RCC 7860 (cell line): ENCODE measurements at regions not wholly inside any gene's neighbourhood (a gene's known extent, or its start where the extent isn't known, plus 50 kb on each side); places are given as distances from the start of the nearest gene placed in this dataset.

Experiments
- DNase-seq: peaks from one replicate; pipeline ENCODE4 v3.0.0-alpha.2; 2015; ENCODE audit warnings: low spot score
- FAIRE-seq: peaks from 2 replicates; lab custom pipeline; 2012; peaks lifted over from hg19 to GRCh38; lab: Jason Lieb, UNC

DNA sequence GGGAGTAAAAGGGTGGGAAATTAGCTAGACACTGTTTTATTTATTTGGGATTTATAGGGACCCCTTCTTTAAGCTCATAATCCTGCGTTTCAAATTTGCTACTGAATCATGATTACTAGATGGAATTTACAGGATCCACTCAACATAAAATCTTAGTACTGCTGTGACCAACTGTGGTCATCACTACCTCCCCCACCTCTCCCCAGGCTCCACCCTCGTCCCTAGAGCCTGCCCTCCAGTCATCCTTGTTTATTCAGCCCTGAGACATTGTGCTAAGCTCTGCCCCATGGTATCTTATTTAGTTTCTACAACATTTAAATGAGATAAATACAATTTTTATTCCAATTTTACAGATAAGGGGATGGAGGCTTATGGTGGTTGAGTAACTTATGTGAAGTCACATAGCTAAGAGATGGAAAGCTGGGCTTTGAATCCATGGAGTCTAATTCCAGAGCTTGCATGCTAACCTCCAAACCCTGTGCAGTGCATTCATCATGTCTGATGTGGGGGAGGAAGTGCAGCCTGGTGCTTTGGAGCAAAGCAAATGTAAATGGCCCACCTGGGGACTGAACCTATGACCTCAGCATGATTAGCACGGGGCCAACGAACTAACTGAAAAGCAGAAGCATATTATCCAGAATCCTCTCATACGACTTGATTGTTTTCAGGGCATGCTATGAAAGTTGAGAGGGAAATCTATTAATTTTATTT lies 502.4 kb downstream of the TMEM182 start:
- DNase-seq (no peak), FAIRE-seq (no peak)

DNA sequence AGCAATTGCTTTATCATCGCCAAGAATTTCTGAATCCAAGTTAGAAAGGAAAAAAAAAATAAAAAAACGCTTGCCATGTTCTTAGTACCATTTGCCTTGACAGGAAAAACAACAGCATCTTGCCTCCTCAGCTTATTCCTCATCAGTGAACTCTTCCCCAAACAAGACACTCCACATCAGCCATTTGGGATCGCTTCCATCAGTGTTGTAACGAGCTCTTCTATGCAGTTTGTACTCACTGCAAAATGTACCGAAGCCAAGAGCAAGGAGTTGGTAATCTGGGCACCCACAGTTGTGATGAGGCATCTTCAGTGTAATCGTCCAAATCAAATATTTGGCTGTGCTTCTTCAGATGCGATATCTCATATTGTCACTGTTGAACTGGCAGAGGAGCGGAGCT lies 503.7 kb downstream of the TMEM182 start:
- DNase-seq = no peak
- FAIRE-seq = no peak

GRCh38 chr2:103268841-103269498 lies 507.1 kb downstream of the TMEM182 start:
- FAIRE-seq = no peak
- no peak for DNase-seq

DNA sequence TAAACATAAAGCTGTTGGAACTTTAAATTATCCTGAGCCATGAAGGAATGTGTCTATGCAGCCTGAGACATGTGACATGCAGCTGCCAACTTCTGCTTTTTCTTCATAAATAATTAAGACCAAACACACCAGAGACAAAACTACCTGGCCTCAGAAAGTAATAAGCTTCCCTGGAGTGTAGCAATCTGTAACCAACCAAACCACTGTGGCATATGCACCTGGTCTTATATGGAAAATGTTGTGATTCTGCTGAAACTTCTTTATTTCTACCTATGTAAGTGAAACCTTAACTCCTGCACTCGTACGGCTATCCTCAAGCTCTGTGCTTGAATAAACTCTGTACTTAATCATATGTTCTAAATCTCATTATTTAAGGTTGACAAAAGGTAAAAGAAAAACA lies 515.0 kb downstream of the TMEM182 start:
- DNase-seq (no peak), FAIRE-seq (no peak)

DNA sequence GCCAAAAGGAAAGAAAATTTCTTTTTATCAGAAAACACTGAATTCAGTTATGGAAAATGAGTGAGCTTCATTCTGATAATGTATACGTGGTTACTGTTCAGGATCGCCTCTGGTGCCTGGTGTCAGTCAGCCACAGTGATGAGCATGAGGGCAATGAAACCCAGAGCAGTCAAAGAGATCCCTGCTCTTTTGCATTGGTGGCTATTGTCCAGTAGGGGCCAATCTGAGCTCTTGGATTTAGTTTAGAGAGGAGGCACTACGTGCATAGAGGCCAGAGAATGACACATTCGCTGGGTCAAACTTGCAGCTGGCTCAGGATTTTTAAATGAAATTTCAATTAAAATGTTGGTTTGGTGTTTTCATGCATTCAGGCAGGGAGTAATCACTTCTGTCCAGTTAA lies 522.9 kb downstream of the TMEM182 start:
- FAIRE-seq (no peak), DNase-seq (no peak)

DNA sequence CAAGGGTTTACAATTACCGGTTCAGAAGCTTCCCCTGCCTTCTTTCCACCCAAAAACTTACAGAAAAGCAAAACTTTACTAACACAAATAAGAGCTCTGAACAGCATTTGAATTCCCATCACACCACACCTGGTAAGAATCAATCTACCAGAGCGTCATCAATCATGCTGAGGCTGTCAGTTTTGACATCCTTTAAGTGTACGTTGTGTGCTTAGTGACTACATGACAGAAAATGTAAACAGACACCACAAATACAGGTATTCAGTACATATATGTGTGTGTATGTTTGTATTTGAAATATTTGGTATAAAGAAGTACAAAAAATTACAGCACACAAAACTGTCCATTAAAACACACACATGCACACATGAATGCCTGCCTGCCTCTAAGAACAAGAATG lies 523.5 kb downstream of the TMEM182 start:
- no peak for FAIRE-seq
- DNase-seq = no peak

DNA sequence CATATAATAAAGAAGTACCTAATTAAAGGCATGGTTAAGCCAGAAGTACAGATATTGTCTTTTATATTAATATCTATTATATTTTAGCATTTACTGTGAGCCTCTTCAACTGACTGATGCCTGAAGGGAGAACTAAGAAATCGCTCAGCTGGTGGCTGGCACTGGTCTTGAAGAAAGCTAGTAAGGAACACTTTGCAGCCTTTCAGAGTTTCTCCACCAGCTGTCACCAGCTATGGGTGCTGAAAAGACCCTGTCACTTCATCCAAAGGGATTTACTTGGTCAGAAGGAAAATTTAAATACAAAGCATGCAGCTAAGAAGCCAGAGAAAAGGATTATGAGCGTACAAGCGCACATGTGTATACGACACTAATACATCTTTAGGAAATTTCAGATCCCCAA lies 525.9 kb downstream of the TMEM182 start:
- FAIRE-seq (no peak), DNase-seq (no peak)

DNA sequence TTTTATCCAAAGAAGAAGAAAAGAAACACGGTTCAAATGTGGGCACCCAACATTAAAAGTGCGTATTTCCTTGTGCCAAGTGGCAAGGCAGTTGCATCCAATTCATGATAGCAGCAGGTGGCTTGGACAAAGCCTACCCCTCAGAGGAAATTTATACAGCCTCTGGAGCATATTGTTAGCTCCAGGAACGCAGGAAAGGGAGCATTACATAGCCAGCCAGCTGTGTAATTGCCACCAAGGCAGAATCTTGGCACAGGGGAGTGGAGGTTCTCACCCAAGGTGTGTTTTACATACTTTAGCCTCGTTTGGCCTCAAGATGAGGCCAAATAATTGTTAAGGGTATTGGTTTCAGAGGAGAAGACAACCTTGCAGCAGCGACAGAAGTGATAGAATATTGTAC lies 526.9 kb downstream of the TMEM182 start:
- no peak for FAIRE-seq
- no peak for DNase-seq

DNA sequence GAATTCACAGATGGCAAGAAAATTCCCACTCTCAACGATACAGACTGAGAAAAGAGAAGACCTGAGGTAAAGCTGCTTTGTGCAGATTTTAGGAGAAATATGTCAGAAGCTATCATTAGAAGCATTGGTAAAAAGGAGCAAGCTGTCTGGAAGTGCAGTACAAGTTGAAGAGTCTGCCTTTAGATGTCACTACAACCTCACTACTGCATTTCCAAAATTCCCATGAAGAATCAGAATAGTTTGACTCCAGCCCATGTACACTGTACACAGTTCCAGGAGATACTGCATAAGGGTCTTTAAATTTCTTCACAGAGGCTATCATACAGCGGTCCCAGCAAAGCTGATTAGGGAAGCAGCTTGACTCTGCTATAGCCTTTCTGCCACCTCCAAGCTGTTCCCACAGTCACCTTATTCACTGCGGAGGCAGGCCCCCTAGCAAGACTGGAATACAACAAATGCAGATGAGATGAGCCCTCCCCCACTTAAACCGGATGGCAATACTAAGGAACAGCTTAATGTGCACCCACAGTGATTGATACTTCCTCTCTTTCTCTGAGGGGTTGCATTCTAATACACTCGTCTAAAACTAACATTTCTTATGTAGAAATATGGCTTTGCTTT lies 527.4 kb downstream of the TMEM182 start:
- DNase-seq = no peak
- FAIRE-seq = no peak

DNA sequence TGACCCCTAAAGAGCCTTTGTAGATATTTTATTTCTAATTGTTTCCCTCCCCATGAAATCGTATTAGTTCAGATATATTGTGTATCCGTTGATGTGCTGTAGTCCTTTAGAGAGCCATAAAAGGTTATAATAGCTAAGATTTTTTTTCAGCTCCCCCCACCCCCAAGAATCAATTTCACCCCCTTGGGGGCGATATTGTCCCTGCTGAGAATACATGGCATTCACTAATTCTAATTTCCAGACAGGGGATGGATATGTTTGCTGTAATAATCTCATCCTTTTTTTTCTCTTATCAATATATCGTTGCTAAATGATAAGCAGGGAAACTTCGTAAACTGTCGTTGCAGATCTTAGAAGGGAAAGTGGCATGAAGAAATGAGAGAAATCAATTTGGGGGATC lies 530.7 kb downstream of the TMEM182 start:
- DNase-seq = no peak
- no peak for FAIRE-seq

DNA sequence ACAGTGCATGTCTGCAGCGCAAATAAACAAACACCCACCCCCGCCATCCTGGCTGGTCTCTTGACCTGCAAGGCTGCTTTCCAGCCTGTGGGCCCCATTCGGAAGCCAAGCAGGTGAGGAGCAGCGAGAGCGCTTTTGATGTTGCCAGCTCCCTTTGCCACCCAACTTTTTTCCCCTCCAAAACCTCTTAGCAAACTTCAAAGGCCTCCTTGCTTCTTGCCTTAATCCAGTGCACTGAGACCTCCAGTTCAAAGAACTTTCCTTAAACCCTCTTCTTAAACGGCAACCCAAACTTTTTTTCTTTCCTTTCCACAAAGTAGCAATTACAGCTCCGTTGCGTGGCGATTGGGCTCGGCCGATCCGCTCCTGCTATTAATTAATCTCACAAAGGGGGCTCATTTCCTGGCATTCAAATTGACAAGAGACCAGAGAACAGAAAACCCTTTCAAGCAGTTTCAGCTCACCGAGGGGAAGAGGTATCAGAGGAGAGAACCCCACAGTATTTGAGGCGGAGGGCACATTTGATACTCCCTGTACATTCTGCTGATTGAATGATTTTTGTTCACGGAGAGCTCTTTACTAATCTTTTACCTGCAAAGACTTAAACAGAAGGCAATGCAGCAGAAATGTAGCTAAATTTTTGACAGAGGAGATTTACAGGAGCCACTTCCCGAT lies 531.4 kb downstream of the TMEM182 start:
- FAIRE-seq = no peak
- no peak for DNase-seq

DNA sequence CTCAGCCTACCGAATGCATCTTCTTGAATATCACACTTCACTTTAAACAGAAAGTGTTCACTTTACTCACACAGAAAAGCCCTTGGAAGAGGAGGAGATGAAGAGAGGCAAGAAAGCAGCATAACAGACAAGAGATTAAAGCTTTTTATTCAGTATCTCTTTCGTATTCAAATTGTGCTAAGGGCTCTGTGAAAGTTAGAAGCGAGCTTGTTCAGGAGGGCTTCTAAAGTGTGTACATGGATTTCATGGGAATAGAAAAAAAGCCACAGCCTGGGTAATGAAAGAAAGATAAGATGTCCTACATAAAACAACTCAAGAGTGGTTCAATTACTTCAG lies 531.9 kb downstream of the TMEM182 start:
- FAIRE-seq (no peak), DNase-seq (no peak)

DNA sequence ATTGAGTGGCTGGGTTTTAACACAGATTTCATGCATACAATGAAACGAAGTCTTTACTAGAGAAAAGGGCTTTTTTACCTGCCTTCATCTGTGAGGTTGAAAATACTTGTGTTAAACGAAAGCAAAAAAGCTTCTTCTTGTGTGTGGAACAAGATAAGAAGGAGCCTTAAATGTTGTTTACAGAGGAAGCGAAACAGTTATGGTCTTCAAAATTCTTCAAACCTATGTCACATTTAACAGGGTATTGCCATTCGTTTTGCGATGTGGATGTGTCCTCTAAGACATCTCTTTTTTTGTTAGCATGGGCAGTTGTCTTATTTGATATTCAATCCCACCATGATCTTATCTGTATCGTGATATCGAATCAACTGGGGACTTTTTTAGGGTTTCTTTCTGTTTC lies 532.6 kb downstream of the TMEM182 start:
- no peak for FAIRE-seq
- no peak for DNase-seq

DNA sequence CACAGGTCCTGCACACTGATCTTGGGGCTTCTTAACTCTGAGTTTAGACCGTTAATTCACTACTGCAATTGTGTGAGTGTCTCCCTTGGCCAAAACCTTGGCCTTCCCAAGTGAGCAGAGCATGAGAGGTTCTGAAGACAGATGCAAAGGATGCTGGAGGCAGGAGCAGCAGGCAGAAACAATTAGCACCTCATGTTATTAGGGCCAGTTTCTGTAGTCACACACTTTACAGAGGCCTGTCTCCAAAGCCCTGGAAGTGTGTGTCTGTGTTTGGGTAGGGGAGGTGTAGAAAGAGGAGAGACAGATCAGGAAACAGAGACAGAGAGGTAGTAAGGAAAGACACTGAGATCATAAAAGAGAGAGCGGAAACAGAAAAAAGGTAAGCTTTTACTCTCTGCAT lies 533.8 kb downstream of the TMEM182 start:
- DNase-seq (no peak), FAIRE-seq (no peak)

GRCh38 chr2:103324671-103325070 lies 562.8 kb downstream of the TMEM182 start:
- FAIRE-seq (no peak), DNase-seq (no peak)

GRCh38 chr2:103327386-103327785 lies 565.6 kb downstream of the TMEM182 start:
- no peak for FAIRE-seq
- no peak for DNase-seq

DNA sequence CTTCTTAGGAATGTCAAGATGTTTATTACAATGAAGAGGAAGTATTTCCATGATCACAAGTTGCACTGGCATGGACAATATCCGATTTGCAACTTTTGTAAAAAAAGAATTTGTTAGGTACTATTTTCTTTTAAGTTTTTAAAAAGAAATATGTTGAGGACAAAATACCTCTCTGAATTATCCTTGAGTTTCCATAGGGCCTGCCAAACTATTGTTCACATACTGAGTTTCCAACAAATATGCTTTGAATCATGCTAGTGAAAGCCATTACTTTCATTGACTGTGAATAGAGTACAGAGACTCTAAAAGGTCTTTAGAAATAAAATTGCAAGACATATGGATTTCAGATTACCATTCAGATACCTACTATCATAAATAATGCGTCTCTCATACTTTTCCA lies 566.1 kb downstream of the TMEM182 start:
- no peak for FAIRE-seq
- no peak for DNase-seq

DNA sequence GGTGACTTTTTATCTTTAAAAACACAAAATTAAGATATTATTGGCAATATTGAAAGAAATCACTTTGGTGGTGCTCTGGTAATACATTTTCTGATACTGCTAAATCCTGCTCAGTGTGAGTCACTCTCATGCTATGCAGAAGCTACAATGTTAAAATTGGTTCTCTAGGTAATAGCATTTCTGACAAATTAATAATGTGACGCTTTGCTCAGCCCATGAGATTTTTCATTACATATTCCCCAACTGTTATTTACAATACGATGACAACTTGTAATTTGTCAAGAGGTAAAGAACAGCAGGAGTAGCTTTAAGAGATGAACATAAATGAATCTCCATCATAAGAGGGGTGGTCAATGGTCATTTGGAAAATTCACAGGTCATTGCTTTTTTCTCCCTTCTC lies 573.6 kb downstream of the TMEM182 start:
- no peak for FAIRE-seq
- DNase-seq = no peak

DNA sequence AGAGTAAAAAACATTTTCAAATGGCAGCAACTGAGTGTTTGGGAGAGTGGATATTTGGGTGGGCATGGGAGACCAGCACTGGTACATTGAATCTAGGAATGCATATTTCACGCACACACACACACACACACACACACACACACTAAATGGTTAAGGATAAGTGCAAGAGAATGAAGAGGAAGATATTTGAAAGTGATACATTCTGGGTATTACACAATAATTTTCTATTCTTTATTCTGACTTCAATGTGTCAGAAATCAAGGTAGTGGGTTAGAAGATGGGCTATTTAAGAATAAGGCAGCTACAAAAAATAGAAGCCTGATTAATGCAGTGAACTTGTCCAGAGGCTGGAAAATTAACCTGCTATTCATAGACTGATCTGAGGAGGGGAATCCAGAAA lies 577.0 kb downstream of the TMEM182 start:
- no peak for DNase-seq
- no peak for FAIRE-seq

- DNase-seq (no peak), FAIRE-seq (no peak)
These were observed 584.9 kb downstream of the TMEM182 start for GRCh38 chr2:103346780-103347179.

DNA sequence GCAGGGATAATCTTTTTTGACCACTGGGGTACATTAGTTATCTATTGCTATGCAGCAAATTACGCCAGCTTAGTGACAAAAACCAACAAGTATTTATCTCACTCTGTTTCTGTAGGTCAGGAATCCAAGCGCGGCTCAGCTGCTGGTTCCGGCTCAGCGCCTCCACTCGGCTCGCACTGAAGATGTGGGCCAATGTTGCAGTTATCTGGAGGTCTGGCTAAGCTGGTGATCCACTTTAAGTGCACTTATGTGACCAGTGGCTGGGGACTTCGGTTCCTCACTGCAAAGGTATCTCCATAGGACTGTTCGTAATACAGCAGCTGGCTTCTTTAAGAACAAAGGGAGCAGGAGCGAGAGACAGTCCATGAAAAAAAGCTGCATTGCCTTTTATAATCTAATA lies 591.9 kb downstream of the TMEM182 start:
- DNase-seq (no peak), FAIRE-seq (no peak)

DNA sequence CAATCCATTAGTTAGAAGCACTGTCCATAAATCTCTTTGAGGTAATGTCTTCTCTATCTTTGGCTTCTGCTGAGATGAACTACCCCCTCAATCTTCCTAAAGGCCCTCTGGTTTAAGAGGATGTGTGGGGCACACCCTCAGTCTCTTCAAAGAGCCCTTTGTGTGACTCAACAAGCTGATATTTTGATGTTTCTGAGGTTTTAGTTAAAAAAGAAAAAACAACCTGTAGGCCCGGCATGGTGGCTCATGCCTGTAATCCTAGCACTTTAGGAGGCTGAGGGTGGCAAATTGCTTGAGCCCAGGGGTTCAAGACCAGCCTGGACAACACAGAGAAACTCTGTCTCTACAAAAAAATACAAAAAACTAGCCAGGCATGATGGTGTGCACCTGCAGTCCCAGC lies 593.5 kb downstream of the TMEM182 start:
- FAIRE-seq (no peak), DNase-seq (no peak)
